Islet precursor cell (in vitro differentiated cells): ENCODE measurements at regions not wholly inside any gene's neighbourhood (a gene's known extent, or its start where the extent isn't known, plus 50 kb on each side); places are given as distances from the start of the nearest gene placed in this dataset.

Experiments used
- DNase-seq: peaks from one replicate; pipeline ENCODE4 v3.0.0-alpha.2; 2018

DNA sequence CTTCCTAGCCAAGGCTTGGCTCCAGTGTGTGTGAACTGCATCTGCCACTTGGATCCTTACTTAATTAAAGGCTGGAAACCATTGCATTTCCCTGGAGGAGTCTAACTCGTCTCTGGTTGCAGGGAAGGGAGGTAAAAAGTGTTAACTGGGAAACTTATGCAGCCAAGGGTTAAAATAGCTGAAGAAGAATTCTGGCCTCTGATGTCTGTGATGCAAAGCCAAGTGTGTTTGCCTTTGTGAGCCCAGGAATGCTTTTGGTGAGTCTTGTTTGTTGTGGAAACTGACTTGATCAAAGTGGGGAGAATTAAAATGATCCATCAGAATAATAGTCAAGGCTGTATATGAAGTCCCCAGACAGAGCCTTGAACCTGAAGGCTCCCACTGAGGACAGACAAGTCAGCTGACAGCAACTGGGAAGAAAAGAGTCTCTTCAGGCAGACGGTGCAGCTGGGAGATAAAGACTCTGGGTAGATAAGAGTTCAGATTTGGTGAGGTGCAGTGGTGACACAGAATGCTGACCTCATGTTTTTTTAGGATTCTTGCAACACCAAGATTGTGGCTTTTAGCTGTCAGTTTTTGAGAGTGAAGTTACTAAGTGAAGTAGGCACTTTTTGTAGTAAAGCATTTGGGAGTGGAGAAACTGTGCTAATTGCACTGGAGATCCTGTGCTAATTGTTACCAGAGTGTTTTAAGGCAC lies 59.5 kb upstream of the WLS start:
- peak; percentile 75 for DNase-seq

DNA sequence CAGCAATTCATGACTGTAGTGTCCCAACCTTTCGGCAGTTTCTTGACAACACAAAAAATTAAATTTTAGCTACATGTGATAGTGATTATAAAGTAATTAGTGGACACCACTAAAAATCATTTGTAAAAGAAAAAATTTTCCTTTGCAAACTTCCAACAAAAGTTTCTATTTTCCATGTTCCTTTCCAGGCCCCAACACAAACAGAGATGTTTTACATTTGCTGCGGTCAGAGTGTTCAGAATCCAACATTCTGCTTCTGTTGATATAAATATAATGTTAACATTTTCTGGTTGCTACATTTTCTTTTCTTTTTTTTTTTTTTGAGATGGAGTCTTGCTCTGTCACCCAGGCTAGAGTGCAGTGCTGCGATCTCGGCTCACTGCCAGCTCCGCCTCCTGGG lies 54.9 kb upstream of the WLS start:
- DNase-seq: no peak

DNA sequence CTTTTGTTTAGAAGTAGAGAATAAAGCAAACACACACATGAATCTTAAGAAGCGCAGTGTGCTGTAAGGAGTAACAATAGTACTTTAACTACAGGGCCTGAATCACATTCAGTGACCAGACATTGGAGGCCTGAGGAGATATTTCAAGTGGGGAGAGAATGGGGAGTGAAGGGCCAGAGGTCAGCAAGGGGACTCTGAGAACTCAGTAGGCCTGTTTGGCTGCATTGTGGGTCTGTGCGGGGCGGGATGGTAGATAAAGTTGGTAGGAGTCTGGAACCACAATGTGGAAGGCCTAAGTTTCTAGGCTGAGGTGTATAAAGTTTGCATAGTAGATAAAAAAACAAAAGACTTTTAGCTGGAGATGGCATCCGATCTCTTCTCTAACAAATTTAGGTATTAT lies 52.7 kb upstream of the WLS start:
- DNase-seq: peak; percentile 66

DNA sequence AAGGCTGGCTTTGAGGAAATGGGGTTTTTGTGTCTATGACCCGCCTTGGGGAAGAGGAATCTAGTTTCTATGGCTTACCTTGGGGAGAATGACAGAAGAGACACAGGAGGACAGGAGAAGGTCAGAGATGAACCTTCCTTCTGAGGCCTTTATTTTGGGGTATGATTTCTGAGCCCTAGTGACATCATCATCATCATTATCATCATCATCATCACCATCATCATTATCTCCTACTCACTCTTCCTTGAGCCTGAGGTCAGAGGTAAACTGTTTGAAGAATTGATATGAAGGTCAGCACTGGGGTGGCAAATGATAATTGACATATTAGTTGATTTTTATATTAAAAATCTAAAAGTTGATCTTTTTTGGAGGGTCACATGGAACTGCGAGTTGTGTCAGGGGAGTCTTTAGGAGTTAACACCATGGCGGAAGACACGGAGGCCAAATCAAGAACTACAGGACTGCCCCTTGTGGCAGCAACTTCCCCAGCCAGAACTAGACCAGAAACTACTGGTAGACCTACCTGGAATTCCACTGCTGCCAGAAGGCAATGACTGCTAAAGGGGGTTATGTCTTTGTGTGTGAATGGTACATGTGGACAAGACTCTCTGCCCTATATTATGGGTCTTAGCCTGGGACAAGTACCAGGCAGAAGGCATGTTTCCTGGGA lies 49.8 kb upstream of the WLS start:
- DNase-seq: no peak
